Liver (tissue), 3 donors: ENCODE measurements at regions not wholly inside any gene's neighbourhood (a gene's known extent, or its start where the extent isn't known, plus 50 kb on each side); places are given as distances from the start of the nearest gene placed in this dataset.

Experiments
- EGR1 ChIP-seq, 2 donors: IDR thresholded peaks; 2 replicates each; pipeline ENCODE4 v1.6.1; 2016 to 2018; ENCODE audit warnings: antibody characterized with exemption in 2 of 2, low read depth in 2 of 2
- FOXA1 ChIP-seq: IDR thresholded peaks from 2 replicates; pipeline ENCODE4 v1.6.1; 2016; ENCODE audit warnings: antibody characterized with exemption
- GABPA ChIP-seq, 2 donors: IDR thresholded peaks in 1 of 2; conservative IDR thresholded peaks in 1 of 2; 2 replicates each; pipeline ENCODE4 v1.6.1; 2016; ENCODE audit warnings: antibody characterized with exemption in 2 of 2, mild to moderate bottlenecking in 1 of 2, moderate library complexity in 1 of 2
- HNF4A ChIP-seq, 2 donors: conservative IDR thresholded peaks; 2 replicates each; pipeline ENCODE4 v1.6.1; 2016; ENCODE audit warnings: antibody characterized with exemption in 2 of 2, mild to moderate bottlenecking in 2 of 2
- HNF4G ChIP-seq: IDR thresholded peaks from 2 replicates; pipeline ENCODE4 v1.6.1; 2016; ENCODE audit warnings: antibody characterized with exemption
- JUND ChIP-seq, 2 donors: IDR thresholded peaks; 2 replicates each; pipeline ENCODE4 v1.6.1; 2016; ENCODE audit warnings: antibody characterized with exemption in 2 of 2
- RAD21 ChIP-seq, 2 donors: IDR thresholded peaks; 2 replicates each; pipeline ENCODE4 v1.6.1; 2016; ENCODE audit warnings: antibody characterized with exemption in 2 of 2, mild to moderate bottlenecking in 2 of 2
- RXRA ChIP-seq, 2 donors: IDR thresholded peaks; 2 replicates each; pipeline ENCODE4 v1.6.1; 2017 to 2018; ENCODE audit warnings: antibody characterized with exemption in 2 of 2, mild to moderate bottlenecking in 1 of 2
- SP1 ChIP-seq: IDR thresholded peaks from 2 replicates; pipeline ENCODE4 v1.6.1; 2018; ENCODE audit warnings: antibody characterized with exemption, mild to moderate bottlenecking
- TAF1 ChIP-seq: conservative IDR thresholded peaks from 2 replicates; pipeline ENCODE4 v1.6.1; 2016; ENCODE audit warnings: antibody characterized with exemption, mild to moderate bottlenecking
- YY1 ChIP-seq: IDR thresholded peaks from 2 replicates; pipeline ENCODE4 v1.6.1; 2016; ENCODE audit warnings: antibody characterized with exemption, mild to moderate bottlenecking
- TF ChIP-seq, protein P1 (sequence below): fragments of 150-350 bp; IDR thresholded peaks from 2 replicates; pipeline ENCODE4 v1.5.1; 2017; ENCODE audit warnings: improper control_type of control experiment, low read depth, low read length; ENCODE audit not compliant: missing input control
- TF ChIP-seq, protein P2 (sequence below): IDR thresholded peaks from 2 replicates; pipeline ENCODE4 v1.6.1; 2016; ENCODE audit warnings: antibody characterized with exemption, mild to moderate bottlenecking
- donor health status: healthy.
- donor health status: healthy.

DNA sequence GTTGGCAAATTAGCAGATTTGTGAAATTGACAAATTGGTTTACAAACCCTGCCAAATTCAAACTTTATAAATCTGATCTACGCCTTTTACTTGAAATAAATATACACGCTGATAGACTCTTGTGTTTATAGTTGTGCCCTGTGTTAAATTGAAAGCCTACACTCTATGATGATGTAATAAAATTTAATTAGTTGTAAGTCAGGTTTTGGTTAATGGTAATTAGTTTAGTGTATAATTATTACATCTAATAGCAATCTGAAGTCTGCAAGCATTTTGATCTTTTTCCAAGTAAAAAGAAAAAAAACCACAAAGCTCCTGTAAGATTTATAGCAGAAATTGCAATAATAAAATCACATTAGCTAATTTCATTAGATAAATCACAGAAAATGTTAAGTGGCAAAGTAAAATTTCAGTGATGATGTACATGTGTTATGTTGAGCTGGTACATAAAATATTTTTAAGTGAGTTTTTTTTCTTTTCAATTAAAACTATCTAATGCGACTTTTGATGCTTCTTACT is 72.7 kb upstream of the TENM3 start:
- TF ChIP-seq GABPA (IDR thresholded peaks at IDR 0.05 in 1 of 2, conservative IDR thresholded peaks at IDR 0.05 in 1 of 2) = no peak
- TF ChIP-seq, protein P1, sequence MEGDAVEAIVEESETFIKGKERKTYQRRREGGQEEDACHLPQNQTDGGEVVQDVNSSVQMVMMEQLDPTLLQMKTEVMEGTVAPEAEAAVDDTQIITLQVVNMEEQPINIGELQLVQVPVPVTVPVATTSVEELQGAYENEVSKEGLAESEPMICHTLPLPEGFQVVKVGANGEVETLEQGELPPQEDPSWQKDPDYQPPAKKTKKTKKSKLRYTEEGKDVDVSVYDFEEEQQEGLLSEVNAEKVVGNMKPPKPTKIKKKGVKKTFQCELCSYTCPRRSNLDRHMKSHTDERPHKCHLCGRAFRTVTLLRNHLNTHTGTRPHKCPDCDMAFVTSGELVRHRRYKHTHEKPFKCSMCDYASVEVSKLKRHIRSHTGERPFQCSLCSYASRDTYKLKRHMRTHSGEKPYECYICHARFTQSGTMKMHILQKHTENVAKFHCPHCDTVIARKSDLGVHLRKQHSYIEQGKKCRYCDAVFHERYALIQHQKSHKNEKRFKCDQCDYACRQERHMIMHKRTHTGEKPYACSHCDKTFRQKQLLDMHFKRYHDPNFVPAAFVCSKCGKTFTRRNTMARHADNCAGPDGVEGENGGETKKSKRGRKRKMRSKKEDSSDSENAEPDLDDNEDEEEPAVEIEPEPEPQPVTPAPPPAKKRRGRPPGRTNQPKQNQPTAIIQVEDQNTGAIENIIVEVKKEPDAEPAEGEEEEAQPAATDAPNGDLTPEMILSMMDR = no peak
- TF ChIP-seq RAD21 (IDR thresholded peaks at IDR 0.05) = no peak
- no peak for TF ChIP-seq TAF1
- no peak for TF ChIP-seq RXRA (IDR thresholded peaks at IDR 0.05)
- TF ChIP-seq, protein P2, sequence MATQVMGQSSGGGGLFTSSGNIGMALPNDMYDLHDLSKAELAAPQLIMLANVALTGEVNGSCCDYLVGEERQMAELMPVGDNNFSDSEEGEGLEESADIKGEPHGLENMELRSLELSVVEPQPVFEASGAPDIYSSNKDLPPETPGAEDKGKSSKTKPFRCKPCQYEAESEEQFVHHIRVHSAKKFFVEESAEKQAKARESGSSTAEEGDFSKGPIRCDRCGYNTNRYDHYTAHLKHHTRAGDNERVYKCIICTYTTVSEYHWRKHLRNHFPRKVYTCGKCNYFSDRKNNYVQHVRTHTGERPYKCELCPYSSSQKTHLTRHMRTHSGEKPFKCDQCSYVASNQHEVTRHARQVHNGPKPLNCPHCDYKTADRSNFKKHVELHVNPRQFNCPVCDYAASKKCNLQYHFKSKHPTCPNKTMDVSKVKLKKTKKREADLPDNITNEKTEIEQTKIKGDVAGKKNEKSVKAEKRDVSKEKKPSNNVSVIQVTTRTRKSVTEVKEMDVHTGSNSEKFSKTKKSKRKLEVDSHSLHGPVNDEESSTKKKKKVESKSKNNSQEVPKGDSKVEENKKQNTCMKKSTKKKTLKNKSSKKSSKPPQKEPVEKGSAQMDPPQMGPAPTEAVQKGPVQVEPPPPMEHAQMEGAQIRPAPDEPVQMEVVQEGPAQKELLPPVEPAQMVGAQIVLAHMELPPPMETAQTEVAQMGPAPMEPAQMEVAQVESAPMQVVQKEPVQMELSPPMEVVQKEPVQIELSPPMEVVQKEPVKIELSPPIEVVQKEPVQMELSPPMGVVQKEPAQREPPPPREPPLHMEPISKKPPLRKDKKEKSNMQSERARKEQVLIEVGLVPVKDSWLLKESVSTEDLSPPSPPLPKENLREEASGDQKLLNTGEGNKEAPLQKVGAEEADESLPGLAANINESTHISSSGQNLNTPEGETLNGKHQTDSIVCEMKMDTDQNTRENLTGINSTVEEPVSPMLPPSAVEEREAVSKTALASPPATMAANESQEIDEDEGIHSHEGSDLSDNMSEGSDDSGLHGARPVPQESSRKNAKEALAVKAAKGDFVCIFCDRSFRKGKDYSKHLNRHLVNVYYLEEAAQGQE = no peak
- no peak for TF ChIP-seq HNF4G
- no peak for TF ChIP-seq YY1
- no peak for TF ChIP-seq JUND (IDR thresholded peaks at IDR 0.05)
- TF ChIP-seq SP1 = no peak
- no peak for TF ChIP-seq HNF4A (conservative IDR thresholded peaks at IDR 0.05)
- TF ChIP-seq EGR1 (IDR thresholded peaks at IDR 0.05; ENCODE audit: low read depth in 2 of 2) = no peak
- TF ChIP-seq FOXA1 = no peak
